ENCODE measurements at regions not wholly inside any gene's neighbourhood (a gene's known extent, or its start where the extent isn't known, plus 50 kb on each side); places are given as distances from the start of the nearest gene placed in this dataset.

GRCh38 chr3:35932995-35933394 is 293.7 kb downstream of the ARPP21 start:
- TF ChIP-seq YY1 (IDR thresholded peaks at IDR 0.05; ENCODE audit: insufficient read depth, insufficient read length) = no peak
- TF ChIP-seq ZNF274 (IDR thresholded peaks at IDR 0.05; ENCODE audit: low read depth, low read length) = no peak
